Suppressor macrophage treated with lipopolysaccharide for 4 hours (primary cell): ENCODE measurements at regions not wholly inside any gene's neighbourhood (a gene's known extent, or its start where the extent isn't known, plus 50 kb on each side); places are given as distances from the start of the nearest gene placed in this dataset.
"Not testable (repeated sequence)": the region's sequence is repeated elsewhere in the genome, so short reads cannot be mapped to it uniquely, and the experiment has no call there.

Source experiments
- DNase-seq: peaks from one replicate; pipeline ENCODE4 v3.0.0-alpha.2; 2020

DNA sequence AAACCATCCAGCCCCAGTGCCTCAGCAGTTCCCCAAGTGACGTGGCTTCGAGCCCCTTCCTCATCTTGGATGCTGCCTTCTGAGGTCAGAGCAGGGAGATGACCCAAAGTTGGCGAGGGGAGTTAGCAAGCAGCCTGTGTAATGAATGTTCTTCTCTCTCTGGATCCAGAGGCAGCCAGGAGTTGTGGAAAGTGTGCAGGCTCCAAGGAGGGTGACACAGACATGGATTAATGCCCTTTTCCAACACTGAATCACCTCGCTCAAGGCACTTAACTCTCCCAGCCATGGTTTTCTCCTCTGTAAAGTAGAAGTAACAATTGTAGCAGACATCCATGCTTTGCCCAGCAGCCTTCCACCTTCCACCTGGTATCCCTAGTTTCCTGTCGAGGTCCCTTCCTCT is 64.6 kb upstream of the HAND1 start:
- DNase-seq = no peak

DNA sequence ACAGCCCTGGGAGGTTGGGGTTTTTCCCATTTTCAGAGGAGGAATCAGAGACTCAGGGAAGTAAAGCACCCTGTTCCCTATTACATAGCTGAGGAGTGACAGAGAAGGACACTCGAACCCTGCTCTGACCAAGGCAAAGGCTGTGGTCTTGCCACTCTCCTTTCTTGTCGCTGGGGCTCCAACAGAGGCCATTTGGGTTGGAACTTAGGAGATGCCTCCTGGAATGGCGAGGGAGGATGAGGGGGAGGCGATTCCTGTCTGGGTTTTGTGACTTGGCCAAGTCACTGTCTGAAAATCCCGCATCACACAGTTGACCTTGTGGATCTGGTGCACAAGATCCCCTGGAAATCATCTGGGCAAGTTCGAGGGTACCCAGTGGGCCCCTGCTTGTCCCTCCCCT is 64.0 kb upstream of the HAND1 start:
- no peak for DNase-seq

DNA sequence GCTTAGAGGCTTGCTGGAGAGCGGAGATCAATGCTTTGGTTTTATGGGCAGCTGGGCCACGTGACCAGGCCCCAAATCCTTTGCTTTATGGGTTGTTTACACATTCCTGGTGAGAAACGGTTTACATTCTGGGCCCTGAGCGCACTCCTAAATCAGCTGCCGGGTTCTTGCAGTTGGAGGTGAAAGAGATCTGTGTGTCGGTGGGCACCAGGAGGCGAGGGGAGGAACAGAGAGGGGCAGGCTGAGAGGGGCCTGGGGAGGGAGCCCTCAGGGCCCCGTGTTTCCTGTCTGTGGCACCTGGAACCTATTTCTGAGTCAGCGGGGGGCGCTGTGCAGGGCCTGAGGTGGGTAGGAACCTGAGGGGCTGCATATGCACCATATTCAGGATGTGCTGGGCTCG is 63.5 kb upstream of the HAND1 start:
- no peak for DNase-seq

DNA sequence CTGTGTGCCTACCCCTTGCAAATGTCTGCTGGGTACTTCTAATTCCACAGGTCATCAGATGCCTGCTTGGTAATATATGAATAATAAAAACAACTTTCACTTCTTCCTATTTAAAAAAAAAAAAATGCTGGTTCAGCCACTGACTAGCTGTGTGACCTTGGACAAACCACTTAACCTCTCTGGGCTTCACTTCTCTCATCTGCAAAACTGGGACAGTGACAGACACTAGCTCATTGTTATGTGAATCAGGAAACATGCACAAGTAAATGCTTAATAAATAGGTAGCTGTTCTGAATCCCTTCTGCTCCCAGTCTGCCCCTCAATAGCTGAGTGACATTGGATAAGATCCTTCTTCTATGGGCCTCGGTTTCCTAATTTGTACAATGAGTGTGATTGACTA is 62.6 kb upstream of the HAND1 start:
- DNase-seq = no peak

DNA sequence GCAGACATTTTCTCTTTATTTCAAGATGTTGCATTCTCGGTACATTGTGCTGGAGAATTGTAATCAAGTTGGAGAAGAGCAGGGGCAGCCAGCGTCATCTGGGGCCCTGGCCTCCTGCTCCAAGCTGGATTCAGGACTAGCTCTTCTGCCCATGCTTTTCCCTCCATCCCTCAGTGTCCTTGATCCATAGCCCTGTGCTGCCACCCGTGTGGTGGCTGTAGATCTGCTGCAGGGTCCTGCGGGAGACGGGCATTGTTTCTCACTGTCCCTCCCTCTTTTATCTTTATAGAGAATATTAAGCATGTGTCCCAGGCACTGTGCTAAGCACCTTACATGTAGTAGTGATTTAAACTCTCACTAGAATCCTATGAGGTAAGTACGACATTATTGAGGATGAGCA is 60.5 kb upstream of the HAND1 start:
- no peak for DNase-seq

DNA sequence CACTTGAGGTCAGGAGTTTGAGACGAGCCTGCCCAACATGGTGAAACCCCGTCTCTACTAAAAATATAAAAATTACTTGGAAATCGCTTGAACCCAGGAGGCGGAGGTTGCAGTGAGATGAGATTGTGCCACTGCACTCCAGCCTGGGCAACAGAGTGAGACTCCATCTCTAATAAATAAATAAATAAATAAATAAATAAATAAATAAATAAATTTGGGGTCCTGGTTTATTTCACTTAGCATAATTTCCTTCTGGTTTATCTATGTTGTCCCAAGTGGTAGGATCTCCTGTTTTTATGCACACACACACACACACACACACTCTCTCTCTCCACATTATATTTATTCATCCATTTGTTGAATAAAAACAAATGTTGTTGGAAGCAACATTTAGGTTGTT is 58.4 kb upstream of the HAND1 start:
- not testable (repeated sequence) for DNase-seq

DNA sequence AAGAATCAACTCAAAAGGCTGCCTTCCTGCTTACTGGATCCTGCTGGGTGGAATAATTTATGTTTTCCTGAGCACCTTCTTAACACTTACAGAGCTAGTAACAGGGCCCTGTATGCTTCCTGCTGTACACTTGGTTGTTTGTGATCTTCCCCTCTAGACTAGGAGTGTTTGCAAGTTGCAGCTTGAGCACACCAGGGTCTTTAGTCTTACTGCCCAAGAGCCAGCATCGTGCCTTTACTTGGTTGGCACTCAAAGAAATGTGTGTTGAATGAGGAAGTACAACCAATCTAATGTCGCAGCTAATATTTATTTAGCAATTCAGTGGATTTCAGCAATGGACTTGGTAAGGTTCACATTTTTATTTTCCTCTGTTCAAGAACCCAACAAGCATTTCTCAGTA is 57.5 kb upstream of the HAND1 start:
- no peak for DNase-seq

DNA sequence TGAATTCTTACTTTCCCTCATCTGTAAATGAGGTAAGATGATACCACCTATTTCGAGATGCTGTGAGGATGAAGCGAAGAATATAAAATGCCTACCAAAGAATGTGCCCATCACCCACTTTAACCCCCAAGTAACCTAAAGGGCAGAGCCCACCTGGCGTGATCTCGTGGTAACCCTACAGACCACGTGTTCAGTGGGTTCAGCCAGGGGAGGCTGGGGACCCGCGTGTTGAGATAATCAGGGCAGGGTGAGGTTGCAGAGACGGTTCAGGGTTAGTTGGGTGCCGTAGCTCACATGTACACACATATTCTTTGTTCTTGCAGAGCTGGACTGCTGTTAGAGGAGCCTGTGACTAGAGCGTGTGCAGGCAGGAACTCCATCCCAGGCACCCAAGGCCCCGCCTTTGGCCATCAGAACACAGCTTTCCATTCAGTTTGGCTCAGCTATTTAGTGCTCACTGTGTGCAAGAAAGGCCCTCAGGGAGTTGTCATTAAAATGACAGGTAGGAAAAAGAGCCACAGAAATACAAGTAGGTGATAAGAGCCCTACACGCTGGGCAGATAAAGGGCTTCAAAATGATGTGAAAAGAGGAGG is 56.5 kb upstream of the HAND1 start:
- no peak for DNase-seq

DNA sequence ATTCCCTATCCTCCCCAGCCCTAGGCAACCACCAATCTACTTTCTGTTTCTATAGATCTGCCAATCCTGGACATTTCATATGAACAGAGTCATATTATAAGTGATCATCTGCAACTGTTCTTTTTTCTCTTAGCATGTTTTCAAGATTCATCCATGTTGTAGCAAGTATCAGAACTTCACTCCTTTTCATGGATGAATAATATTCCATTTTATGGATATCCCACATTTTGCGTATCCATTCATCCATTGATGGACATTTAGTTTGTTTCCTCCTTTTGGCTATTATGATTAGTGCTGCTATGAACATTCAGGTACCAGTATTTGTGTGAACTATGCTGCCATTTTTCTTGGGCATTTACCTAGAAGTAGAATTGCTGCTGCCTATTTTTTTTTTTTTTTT is 51.3 kb upstream of the HAND1 start:
- DNase-seq = no peak

DNA sequence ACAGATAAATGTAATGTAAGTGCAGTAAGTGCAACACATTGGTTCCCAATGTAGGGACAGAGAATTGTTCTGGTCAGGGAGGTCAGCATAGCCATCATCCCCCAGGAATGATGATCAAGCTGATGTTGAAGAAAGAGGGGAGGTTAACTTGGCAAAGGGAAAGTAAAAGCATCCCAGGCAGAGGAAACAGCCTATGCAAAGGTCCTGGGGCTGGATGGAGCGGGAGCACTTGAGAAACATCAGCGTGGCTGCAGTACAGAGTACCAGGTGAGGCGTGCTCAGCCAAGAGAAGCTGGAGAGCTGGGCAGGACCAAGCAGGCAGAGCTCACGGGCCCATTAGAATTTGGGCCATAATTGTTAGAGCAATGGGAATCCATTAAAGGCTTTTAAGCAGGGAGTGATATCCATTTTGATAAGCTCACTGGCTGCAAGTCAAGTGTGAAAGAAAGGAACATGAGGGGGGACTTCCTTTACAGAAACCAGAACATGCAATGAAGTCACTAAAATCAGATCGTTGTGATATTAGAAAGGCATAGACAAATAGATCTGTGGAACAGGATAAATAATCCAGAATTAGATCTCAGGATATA is 50.1 kb upstream of the HAND1 start:
- DNase-seq = no peak
